Stimulated activated naive CD8-positive, alpha-beta T cell treated with anti-CD3 and anti-CD28 coated beads, Interleukin-15, amount 100 ng/mL, for 72 hours (primary cell): ENCODE measurements at regions not wholly inside any gene's neighbourhood (a gene's known extent, or its start where the extent isn't known, plus 50 kb on each side); places are given as distances from the start of the nearest gene placed in this dataset.

ENCODE experiments used
- ATAC-seq: fragments of 150-1000 bp; cut with Tn5 transposase; 2 replicates; pipeline ENCODE4 v1.10.0; 2021; ENCODE audit warnings: mild to moderate bottlenecking, moderate library complexity
- DNase-seq, 2 donors: peaks; one replicate each; pipeline ENCODE4 v3.0.0; 2021 to 2022
- H3K27ac Mint-ChIP-seq, 2 donors: one replicate each; pipeline ENCODE4 v1.8.0; 2022; ENCODE audit warnings: mild to moderate bottlenecking in 2 of 2, mixed read lengths in 2 of 2, moderate library complexity in 2 of 2
- H3K27me3 Mint-ChIP-seq: one replicate; pipeline ENCODE4 v1.8.0; 2022; ENCODE audit warnings: mixed read lengths
- H3K4me1 Mint-ChIP-seq: one replicate; pipeline ENCODE4 v1.8.0; 2022; ENCODE audit warnings: mild to moderate bottlenecking, mixed read lengths
- H3K4me3 Mint-ChIP-seq, 2 donors: one replicate each; pipeline ENCODE4 v1.8.0; 2022; ENCODE audit warnings: mild to moderate bottlenecking in 2 of 2, mixed read lengths in 2 of 2, moderate library complexity in 1 of 2
- H3K9me3 Mint-ChIP-seq, 2 donors: one replicate each; pipeline ENCODE4 v1.8.0; 2022; ENCODE audit warnings: mixed read lengths in 2 of 2

- Mint-ChIP-seq H3K4me1 (no peaks in the 10 kb centered on the region), H3K9me3 (no peaks in the 10 kb centered on the region), H3K27ac (no peak overlapping the region), H3K4me3 (no peak overlapping the region), H3K27me3 (peaks cover 51% of the 10 kb centered on the region)
- DNase-seq (no peak), ATAC-seq (no peak)
These were observed 88.8 kb upstream of the EYA2 start for GRCh38 chr20:46805836-46806235.

GRCh38 chr20:46807998-46808397, 86.6 kb upstream of the EYA2 start:
- no peak overlapping the region for H3K27ac Mint-ChIP-seq
- no peaks in the 10 kb centered on the region for H3K9me3 Mint-ChIP-seq
- H3K27me3 Mint-ChIP-seq: peaks cover 58% of the 10 kb centered on the region
- no peaks in the 10 kb centered on the region for H3K4me1 Mint-ChIP-seq
- DNase-seq (no peak), ATAC-seq (no peak)
- H3K4me3 Mint-ChIP-seq: no peak overlapping the region

- Mint-ChIP-seq H3K4me1 (no peaks in the 10 kb centered on the region), H3K27ac (no peak overlapping the region), H3K4me3 (no peak overlapping the region), H3K9me3 (no peaks in the 10 kb centered on the region), H3K27me3 (peaks cover 57% of the 10 kb centered on the region)
- ATAC-seq (no peak), DNase-seq (no peak)
These were observed 86.1 kb upstream of the EYA2 start for GRCh38 chr20:46808565-46808964.

- ATAC-seq (no peak), DNase-seq (no peak)
- H3K4me3 Mint-ChIP-seq: no peak overlapping the region
- no peaks in the 10 kb centered on the region for H3K9me3 Mint-ChIP-seq
- no peak overlapping the region for H3K27ac Mint-ChIP-seq
- peaks cover 47% of the 10 kb centered on the region for H3K27me3 Mint-ChIP-seq
- H3K4me1 Mint-ChIP-seq: no peaks in the 10 kb centered on the region
These were observed 84.8 kb upstream of the EYA2 start for GRCh38 chr20:46809706-46810360.

GRCh38 chr20:46810448-46811223, 84.0 kb upstream of the EYA2 start:
- Mint-ChIP-seq H3K27me3 (peaks cover 49% of the 10 kb centered on the region), H3K9me3 (no peaks in the 10 kb centered on the region), H3K4me3 (no peak overlapping the region), H3K27ac (no peak overlapping the region), H3K4me1 (no peaks in the 10 kb centered on the region)
- DNase-seq: no peak
- no peak for ATAC-seq

- no peaks in the 10 kb centered on the region for H3K4me1 Mint-ChIP-seq
- DNase-seq: no peak
- no peak overlapping the region for H3K4me3 Mint-ChIP-seq
- H3K9me3 Mint-ChIP-seq: no peaks in the 10 kb centered on the region
- ATAC-seq: no peak
- peaks cover 56% of the 10 kb centered on the region for H3K27me3 Mint-ChIP-seq
- H3K27ac Mint-ChIP-seq: no peak overlapping the region
These were observed 83.2 kb upstream of the EYA2 start for GRCh38 chr20:46811224-46812084.

- no peak overlapping the region for H3K27ac Mint-ChIP-seq
- peaks cover 49% of the 10 kb centered on the region for H3K27me3 Mint-ChIP-seq
- ATAC-seq (no peak), DNase-seq (no peak)
- H3K4me1 Mint-ChIP-seq: no peaks in the 10 kb centered on the region
- no peak overlapping the region for H3K4me3 Mint-ChIP-seq
- H3K9me3 Mint-ChIP-seq: no peaks in the 10 kb centered on the region
These were observed 80.0 kb upstream of the EYA2 start for GRCh38 chr20:46814366-46815232.

- ATAC-seq (no peak), DNase-seq (no peak)
- peaks cover 45% of the 10 kb centered on the region for H3K27me3 Mint-ChIP-seq
- H3K4me3 Mint-ChIP-seq: no peak overlapping the region
- H3K9me3 Mint-ChIP-seq: no peaks in the 10 kb centered on the region
- no peaks in the 10 kb centered on the region for H3K4me1 Mint-ChIP-seq
- H3K27ac Mint-ChIP-seq: no peak overlapping the region
These were observed 78.5 kb upstream of the EYA2 start for GRCh38 chr20:46816097-46816496.

- ATAC-seq (no peak), DNase-seq (no peak)
- Mint-ChIP-seq H3K9me3 (no peaks in the 10 kb centered on the region), H3K4me1 (no peaks in the 10 kb centered on the region), H3K4me3 (no peak overlapping the region), H3K27ac (peak overlapping the region in 1 of 2 donors; percentile 42), H3K27me3 (peaks cover 37% of the 10 kb centered on the region)
These were observed 77.6 kb upstream of the EYA2 start for GRCh38 chr20:46816886-46817638.

GRCh38 chr20:46820682-46821081, 74.0 kb upstream of the EYA2 start:
- ATAC-seq: no peak

GRCh38 chr20:46823271-46823751, 71.3 kb upstream of the EYA2 start:
- Mint-ChIP-seq H3K27me3 (peaks cover 20% of the 10 kb centered on the region), H3K4me3 (no peak overlapping the region), H3K9me3 (peaks cover 9 to 10% of the 10 kb centered on the region in 2 donors), H3K4me1 (no peaks in the 10 kb centered on the region), H3K27ac (no peak overlapping the region)
- DNase-seq: no peak
- no peak for ATAC-seq

More at GRCh38 chr20:46820682-46821081, 74.0 kb upstream of the EYA2 start:
- Mint-ChIP-seq H3K27ac (no peak overlapping the region), H3K4me1 (no peaks in the 10 kb centered on the region), H3K27me3 (peaks cover 27% of the 10 kb centered on the region), H3K4me3 (no peak overlapping the region), H3K9me3 (peaks cover 9 to 10% of the 10 kb centered on the region in 2 donors)
- no peak for DNase-seq

GRCh38 chr20:46823753-46824152, 70.9 kb upstream of the EYA2 start:
- H3K9me3 Mint-ChIP-seq: peaks cover 9 to 10% of the 10 kb centered on the region in 2 donors
- no peak overlapping the region for H3K27ac Mint-ChIP-seq
- no peak overlapping the region for H3K4me3 Mint-ChIP-seq
- no peak for DNase-seq
- H3K27me3 Mint-ChIP-seq: peaks cover 22% of the 10 kb centered on the region
- no peaks in the 10 kb centered on the region for H3K4me1 Mint-ChIP-seq
- ATAC-seq: no peak

- Mint-ChIP-seq H3K9me3 (peaks cover 9 to 10% of the 10 kb centered on the region in 2 donors), H3K4me1 (no peaks in the 10 kb centered on the region), H3K27me3 (peaks cover 19% of the 10 kb centered on the region), H3K4me3 (no peak overlapping the region), H3K27ac (no peak overlapping the region)
- ATAC-seq (no peak), DNase-seq (no peak)
These were observed 68.2 kb upstream of the EYA2 start for GRCh38 chr20:46826343-46826984.
